Fibroblast of the aortic adventitia (primary cell): ENCODE measurements at regions not wholly inside any gene's neighbourhood (a gene's known extent, or its start where the extent isn't known, plus 50 kb on each side); places are given as distances from the start of the nearest gene placed in this dataset.
A peak's percentile ranks its signal among the peaks of the same experiment; 100 is the strongest.

Experiments used
- DNase-seq: peaks from one replicate; pipeline ENCODE4 v3.0.0-alpha.2; 2010; ENCODE audit warnings: low read depth
- H3K4me3 ChIP-seq: 2 replicates; pipeline ENCODE4 v1.5.1; 2011; ENCODE audit warnings: low read depth, mild to moderate bottlenecking, control low read depth, low read length, moderate library complexity
- TF ChIP-seq, protein P1 (sequence below): IDR thresholded peaks from 2 replicates; pipeline ENCODE4 v1.5.1; 2011; ENCODE audit warnings: mild to moderate bottlenecking, low read length, control low read depth, inconsistent platforms; ENCODE audit not compliant: insufficient read depth

DNA sequence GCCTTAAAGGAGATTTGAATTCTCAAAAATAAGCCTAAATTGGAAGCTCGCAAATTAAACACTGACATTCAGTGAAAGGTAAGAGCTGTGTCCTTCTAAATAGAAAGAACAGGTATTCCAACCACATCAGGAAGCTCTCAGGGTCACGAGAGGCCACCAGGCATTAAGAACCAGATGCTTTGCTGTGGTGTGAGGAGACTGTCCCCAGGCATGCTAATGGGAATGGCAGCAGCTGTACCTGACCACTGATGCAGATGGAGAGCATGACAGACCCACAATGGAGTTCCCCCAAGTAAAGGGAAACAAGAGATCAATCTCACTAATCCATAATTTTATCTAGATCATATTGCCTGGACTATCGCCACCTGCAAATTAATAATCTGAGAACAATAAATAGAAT, 658.9 kb upstream of the NOX3 start:
- TF ChIP-seq, protein P1, sequence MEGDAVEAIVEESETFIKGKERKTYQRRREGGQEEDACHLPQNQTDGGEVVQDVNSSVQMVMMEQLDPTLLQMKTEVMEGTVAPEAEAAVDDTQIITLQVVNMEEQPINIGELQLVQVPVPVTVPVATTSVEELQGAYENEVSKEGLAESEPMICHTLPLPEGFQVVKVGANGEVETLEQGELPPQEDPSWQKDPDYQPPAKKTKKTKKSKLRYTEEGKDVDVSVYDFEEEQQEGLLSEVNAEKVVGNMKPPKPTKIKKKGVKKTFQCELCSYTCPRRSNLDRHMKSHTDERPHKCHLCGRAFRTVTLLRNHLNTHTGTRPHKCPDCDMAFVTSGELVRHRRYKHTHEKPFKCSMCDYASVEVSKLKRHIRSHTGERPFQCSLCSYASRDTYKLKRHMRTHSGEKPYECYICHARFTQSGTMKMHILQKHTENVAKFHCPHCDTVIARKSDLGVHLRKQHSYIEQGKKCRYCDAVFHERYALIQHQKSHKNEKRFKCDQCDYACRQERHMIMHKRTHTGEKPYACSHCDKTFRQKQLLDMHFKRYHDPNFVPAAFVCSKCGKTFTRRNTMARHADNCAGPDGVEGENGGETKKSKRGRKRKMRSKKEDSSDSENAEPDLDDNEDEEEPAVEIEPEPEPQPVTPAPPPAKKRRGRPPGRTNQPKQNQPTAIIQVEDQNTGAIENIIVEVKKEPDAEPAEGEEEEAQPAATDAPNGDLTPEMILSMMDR, result no peak
- H3K4me3 ChIP-seq, result no peak overlapping the region
- no peak for DNase-seq

DNA sequence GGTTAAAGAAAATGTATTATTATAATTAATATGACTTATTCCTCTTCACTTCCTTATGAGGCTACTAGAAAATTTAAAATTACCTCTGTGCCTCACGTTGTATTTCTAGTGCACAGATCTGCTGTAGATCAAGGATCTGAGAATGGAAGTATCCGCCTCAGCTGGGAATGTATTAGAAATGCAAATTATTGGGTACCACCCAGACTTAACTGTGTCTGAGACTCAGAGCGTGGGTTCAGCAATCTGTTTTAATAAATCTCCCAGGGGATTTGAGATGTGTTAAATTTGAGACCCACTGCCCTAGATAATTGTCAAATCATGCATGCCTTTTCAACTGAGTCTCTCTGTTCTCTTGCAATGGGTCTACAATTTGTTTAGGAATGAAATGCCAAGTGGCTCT, 658.0 kb upstream of the NOX3 start:
- H3K4me3 ChIP-seq, result no peak overlapping the region
- DNase-seq, result no peak
- TF ChIP-seq, protein P1, result no peak

DNA sequence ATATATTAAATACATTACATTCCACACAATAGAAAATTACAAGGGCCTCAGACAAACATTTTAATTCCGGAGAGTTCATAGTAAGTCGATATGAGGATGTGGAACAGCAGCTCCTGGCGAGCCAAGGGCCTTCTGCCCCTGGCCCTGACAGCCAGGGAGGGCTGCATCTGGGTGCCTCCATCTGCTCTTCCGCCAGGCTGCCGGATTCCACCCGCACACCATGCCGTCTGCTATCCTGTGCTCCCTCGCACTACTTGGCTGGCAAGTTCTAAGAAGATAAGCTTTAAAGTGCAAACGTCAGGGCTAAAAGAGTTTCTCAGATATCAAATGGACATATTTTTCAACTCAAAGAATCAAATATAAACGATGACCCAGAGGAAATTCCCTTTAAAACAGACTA, 656.3 kb upstream of the NOX3 start:
- no peak for DNase-seq
- no peak overlapping the region for H3K4me3 ChIP-seq
- TF ChIP-seq, protein P1, result no peak

DNA sequence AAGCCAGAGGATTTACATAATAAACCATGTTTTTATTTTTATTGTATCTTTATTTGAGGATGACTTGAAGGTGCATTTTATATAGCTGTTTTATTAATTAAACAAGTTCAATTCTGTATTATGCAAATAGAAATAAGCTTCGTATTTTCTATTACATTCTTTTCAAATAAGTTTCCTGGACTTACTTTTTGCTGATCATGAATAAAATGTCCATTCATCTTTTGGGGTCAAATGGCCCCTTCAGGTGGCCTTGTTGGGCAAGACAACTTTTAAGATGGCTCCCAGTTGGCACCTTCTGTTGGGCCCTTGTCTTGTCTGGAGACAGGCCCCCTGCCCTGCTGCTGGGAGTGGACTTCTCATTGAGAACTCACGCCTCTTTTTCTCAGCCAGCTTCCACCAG, 654.6 kb upstream of the NOX3 start:
- no peak for DNase-seq
- H3K4me3 ChIP-seq, result no peak overlapping the region
- TF ChIP-seq, protein P1, result no peak

DNA sequence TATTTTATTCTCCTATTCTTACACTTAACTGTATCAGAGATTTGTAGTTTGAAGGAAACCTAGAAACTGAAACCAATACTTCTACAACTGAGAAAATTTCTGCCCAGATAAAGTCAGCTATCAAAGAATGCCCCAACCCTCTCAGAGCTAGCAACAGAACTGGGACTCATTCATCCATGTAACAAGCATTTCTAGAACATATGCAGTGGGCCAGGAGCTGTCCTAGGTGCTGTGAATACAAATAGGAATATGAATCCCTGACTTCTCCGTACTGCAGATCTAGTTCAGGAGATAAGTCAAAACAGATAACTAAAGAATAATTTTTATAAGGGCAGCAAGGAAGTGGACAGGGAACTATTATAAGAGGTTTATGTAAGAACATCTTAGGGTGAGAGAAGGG, 654.1 kb upstream of the NOX3 start:
- H3K4me3 ChIP-seq, result no peak overlapping the region
- DNase-seq, result peak; percentile 2

DNA sequence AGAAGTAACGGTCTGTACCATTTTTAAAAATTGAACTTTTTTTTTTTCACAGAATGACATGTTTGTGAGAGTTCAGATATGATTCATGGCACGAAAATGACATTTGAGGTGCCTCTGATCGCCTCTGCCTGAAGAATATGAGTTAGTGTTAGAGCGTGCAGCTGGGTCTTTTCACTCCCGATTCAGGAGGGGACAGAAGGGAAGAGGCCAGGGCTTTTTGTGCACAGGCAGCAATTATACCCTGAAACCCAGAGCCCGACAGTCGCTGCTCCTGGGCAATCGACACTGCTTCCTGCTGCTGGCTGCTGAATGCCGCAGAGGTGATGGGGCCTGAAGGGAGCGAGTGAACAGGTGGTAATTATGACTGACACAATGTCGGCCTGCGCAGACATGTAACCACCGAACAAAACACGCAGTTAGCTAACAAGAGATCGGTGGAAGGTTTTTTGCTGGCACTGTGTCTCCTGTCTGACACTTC, 652.0 kb upstream of the NOX3 start:
- DNase-seq, result no peak
- no peak overlapping the region for H3K4me3 ChIP-seq
- TF ChIP-seq, protein P1, result no peak

More for the DNA sequence above, 654.1 kb upstream of the NOX3 start:
- TF ChIP-seq, protein P1, result no peak

DNA sequence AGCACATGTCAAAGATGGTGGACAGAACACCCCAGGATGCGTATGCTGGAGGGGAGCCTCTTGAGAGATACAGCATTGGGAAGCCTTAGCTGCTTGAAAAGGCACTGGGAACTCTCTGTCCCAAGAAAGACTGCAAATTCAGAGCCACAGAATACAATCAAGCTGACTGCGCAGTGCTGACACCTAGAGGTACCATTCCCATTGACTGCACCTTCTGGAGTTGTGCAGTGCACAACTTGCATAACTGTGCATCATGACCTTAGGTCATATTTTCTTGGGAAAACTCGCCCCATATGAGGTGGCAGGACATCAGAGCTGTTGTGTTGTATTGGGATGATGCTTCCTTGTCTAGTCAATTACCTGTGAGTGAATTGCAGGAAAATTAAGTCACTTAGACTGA, 646.5 kb upstream of the NOX3 start:
- DNase-seq, result peak; percentile 17
- no peak overlapping the region for H3K4me3 ChIP-seq
- TF ChIP-seq, protein P1, result peak; percentile 38
